A549 (cell line): ENCODE measurements at regions not wholly inside any gene's neighbourhood (a gene's known extent, or its start where the extent isn't known, plus 50 kb on each side); places are given as distances from the start of the nearest gene placed in this dataset.

Experiments used
- ATAC-seq, 2 experiments: fragments of 200-7000 bp in 1 of 2; fragments of >200 bp in 1 of 2; cut with Nextera tagmentation in 1 of 2; cut with Tn5 transposase in 1 of 2; 3 replicates each; pipeline versions ENCODE4 v1.8.0 to v1.9.1; 2018 to 2020; ENCODE audit warnings: mild to moderate bottlenecking in 1 of 2, moderate library complexity in 1 of 2
- CTCF ChIA-PET: fragments of 300-600 bp; sonication (Branson Sonifier 250); formaldehyde crosslinking; extraction: SDS; loops from one replicate; lab custom pipeline; 2021; ENCODE audit warnings: antibody characterized with exemption, inconsistent platforms; lab: Yijun Ruan, JAX
- POLR2A ChIA-PET: fragments of 350-600 bp; formaldehyde crosslinking; extraction: SDS; loops from one replicate; lab custom pipeline; 2021; ENCODE audit warnings: antibody characterized with exemption, inconsistent platforms; lab: Yijun Ruan, JAX
- DNase-seq, 2 experiments: peaks; one replicate each; pipeline versions ENCODE4 v3.0.0 to v3.0.0-alpha.2; 2011 to 2016; ENCODE audit warnings: low read depth in 1 of 2, low spot score in 1 of 2
- FAIRE-seq: peaks from 2 replicates; lab custom pipeline; 2011; peaks lifted over from hg19 to GRCh38; lab: Jason Lieb, UNC
- H3K27ac ChIP-seq, 2 experiments: fragments of >200 bp; sonication (Bioruptor Twin); formaldehyde crosslinking; 3 replicates each; pipeline ENCODE4 v1.5.1; 2016 to 2017
- H3K4me1 ChIP-seq: fragments of >200 bp; sonication (Bioruptor Twin); formaldehyde crosslinking; 3 replicates; pipeline ENCODE4 v1.6.1; 2016
- H3K4me2 ChIP-seq: fragments of >200 bp; sonication (Bioruptor Twin); formaldehyde crosslinking; 3 replicates; pipeline ENCODE4 v1.6.1; 2016
- H3K4me3 ChIP-seq: fragments of >200 bp; sonication (Bioruptor Twin); formaldehyde crosslinking; 3 replicates; pipeline ENCODE4 v1.5.1; 2016
- H3K9me3 ChIP-seq: fragments of >200 bp; sonication (Bioruptor Twin); formaldehyde crosslinking; 3 replicates; pipeline ENCODE4 v1.6.1; 2016
- EP300 ChIP-seq, 2 experiments: fragments of >200 bp; sonication (Bioruptor Twin); formaldehyde crosslinking; IDR thresholded peaks; 2 replicates in 1 of 2; 3 replicates in 1 of 2; pipeline ENCODE4 v1.6.1; 2016 to 2017
- FOSB ChIP-seq: fragments of 250-450 bp; sonication (Bioruptor Pico); IDR thresholded peaks from 2 replicates; pipeline ENCODE4 v1.5.0; 2020; ENCODE audit warnings: mild to moderate bottlenecking, moderate library complexity
- FOSL2 ChIP-seq, 2 experiments: fragments of 450-650 bp in 1 of 2; fragments of >200 bp in 1 of 2; sonication (Bioruptor Twin) in 1 of 2; formaldehyde crosslinking; IDR thresholded peaks; 2 replicates each; pipeline versions ENCODE4 v1.5.0 to v1.6.1; 2016 to 2020; ENCODE audit warnings: mild to moderate bottlenecking in 1 of 2, moderate library complexity in 1 of 2
- FOXS1 ChIP-seq: fragments of 250-450 bp; sonication (Bioruptor Pico); IDR thresholded peaks from 2 replicates; pipeline ENCODE4 v1.5.0; 2020; ENCODE audit warnings: mild to moderate bottlenecking, moderate library complexity
- HDAC2 ChIP-seq: fragments of 200-600 bp; sonication (generic); IDR thresholded peaks from 2 replicates; pipeline ENCODE4 v1.6.1; 2016
- HOXA7 ChIP-seq: fragments of 250-450 bp; sonication (Bioruptor Pico); IDR thresholded peaks from 2 replicates; pipeline ENCODE4 v1.5.0; 2020; ENCODE audit warnings: mild to moderate bottlenecking, moderate library complexity
- JUN ChIP-seq, 2 experiments: fragments of >200 bp; sonication (Bioruptor Twin); formaldehyde crosslinking; IDR thresholded peaks; 2 replicates in 1 of 2; 3 replicates in 1 of 2; pipeline ENCODE4 v1.6.1; 2016 to 2017
- JUNB ChIP-seq: fragments of >200 bp; sonication (Bioruptor Twin); formaldehyde crosslinking; IDR thresholded peaks from 2 replicates; pipeline ENCODE4 v1.6.1; 2016
- KDM1A ChIP-seq: fragments of 200-600 bp; sonication (generic); IDR thresholded peaks from 2 replicates; pipeline ENCODE4 v1.6.1; 2016; ENCODE audit warnings: low read depth, mild to moderate bottlenecking
- MYC ChIP-seq: IDR thresholded peaks from 2 replicates; pipeline ENCODE4 v1.6.1; 2012; ENCODE audit warnings: mild to moderate bottlenecking, inconsistent platforms, low read length, improper control_type of control experiment, borderline replicate concordance
- NR3C1 ChIP-seq: fragments of >200 bp; sonication (Bioruptor Twin); formaldehyde crosslinking; IDR thresholded peaks from 3 replicates; pipeline ENCODE4 v1.6.1; 2017
- PHF8 ChIP-seq: fragments of 200-600 bp; sonication (generic); IDR thresholded peaks from 2 replicates; pipeline ENCODE4 v1.6.1; 2016; ENCODE audit warnings: low read depth, mild to moderate bottlenecking, antibody characterized with exemption, moderate library complexity, borderline replicate concordance
- POLR2A ChIP-seq: IDR thresholded peaks from 2 replicates; pipeline ENCODE4 v1.6.1; 2012; ENCODE audit warnings: mild to moderate bottlenecking, low read length
- POLR2AphosphoS2 ChIP-seq: conservative IDR thresholded peaks from 2 replicates; pipeline ENCODE4 v1.6.1; 2012; ENCODE audit warnings: low read length, improper control_type of control experiment, inconsistent platforms
- TFCP2L1 ChIP-seq: fragments of 250-450 bp; sonication (Bioruptor Pico); IDR thresholded peaks from 2 replicates; pipeline ENCODE4 v1.5.0; 2021; ENCODE audit warnings: mild to moderate bottlenecking
- ZFP36 ChIP-seq: fragments of 450-650 bp; IDR thresholded peaks from 2 replicates; pipeline ENCODE4 v1.6.1; 2014; ENCODE audit warnings: borderline replicate concordance; ENCODE audit not compliant: partially characterized antibody
- WGBS: methylation state at CpG from one replicate; pipeline ENCODE4 v1.1.6; 2017; ENCODE audit errors: missing lambda C conversion rate; 5-methylcytosine and 5-hydroxymethylcytosine counted together
- TF ChIP-seq, protein P1 (sequence below): fragments of 200-600 bp; sonication (generic); IDR thresholded peaks from 2 replicates; pipeline ENCODE4 v1.6.1; 2016; ENCODE audit warnings: antibody characterized with exemption, mild to moderate bottlenecking, moderate library complexity
- TF ChIP-seq, protein P2 (sequence below): fragments of 250-450 bp; sonication (Bioruptor Pico); IDR thresholded peaks from 2 replicates; pipeline ENCODE4 v1.5.0; 2020; ENCODE audit warnings: low read depth, mild to moderate bottlenecking, moderate library complexity
- TF ChIP-seq, protein P3 (sequence below): fragments of >200 bp; sonication (Bioruptor Twin); formaldehyde crosslinking; IDR thresholded peaks from 3 replicates; pipeline ENCODE4 v1.5.1; 2016
- TF ChIP-seq, protein P4 (sequence below): fragments of 250-450 bp; sonication (Bioruptor Pico); IDR thresholded peaks from 2 replicates; pipeline ENCODE4 v1.5.0; 2021; ENCODE audit warnings: mild to moderate bottlenecking, moderate library complexity, borderline replicate concordance
- TF ChIP-seq, protein P5 (sequence below): IDR thresholded peaks from 2 replicates; pipeline ENCODE4 v1.6.1; 2012; ENCODE audit warnings: low read depth, borderline replicate concordance
- TF ChIP-seq, protein P6 (sequence below): fragments of 150-350 bp; IDR thresholded peaks from 2 replicates; pipeline ENCODE4 v1.6.1; 2014; ENCODE audit warnings: low read depth, mild to moderate bottlenecking, low read length
- TF ChIP-seq, protein P7 (sequence below): IDR thresholded peaks from 2 replicates; pipeline ENCODE4 v1.6.1; 2012

DNA sequence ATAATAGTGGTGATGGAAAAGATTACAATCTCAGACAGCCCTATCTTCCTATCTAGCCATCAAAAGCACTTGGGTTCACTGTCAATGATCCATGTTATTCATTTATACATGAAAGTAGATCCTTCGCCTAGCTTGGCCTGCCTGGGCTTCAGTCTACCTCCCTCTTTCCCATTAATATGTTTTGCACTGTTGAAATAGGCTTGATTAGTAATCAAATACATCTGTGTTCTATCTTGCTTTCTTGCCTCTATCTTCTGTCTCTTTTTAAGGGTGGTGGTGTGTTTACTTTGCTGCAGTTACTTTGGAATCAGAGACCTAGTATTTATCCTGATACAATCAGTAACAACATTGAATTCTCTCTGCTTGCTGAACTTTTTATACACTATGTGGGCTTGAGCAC, 521.2 kb downstream of the TNS1 start:
- Histone ChIP-seq H3K9me3 (peaks cover 9% of the 10 kb centered on the region; the same call in 2 of the 3 replicates), H3K27ac (no peak overlapping the region), H3K4me2 (no peak overlapping the region), H3K4me1 (no peaks in the 10 kb centered on the region), H3K4me3 (no peak overlapping the region)
- ChIA-PET CTCF (no interaction called here), POLR2A (no interaction called here)
- DNase-seq (no peak), FAIRE-seq (no peak), ATAC-seq (no peak)
- WGBS, result 72% methylated on average over 1 of the region's 1 CpG
- TF ChIP-seq HOXA7 (CRISPR knock-in tag) (no peak), POLR2A (no peak), HDAC2 (no peak), FOSL2 (IDR thresholded peaks at IDR 0.05) (no peak), FOSL2 (CRISPR knock-in tag; IDR thresholded peaks at IDR 0.05) (no peak), TFCP2L1 (CRISPR knock-in tag) (no peak), PHF8 (no peak)
- TF ChIP-seq, protein P1, sequence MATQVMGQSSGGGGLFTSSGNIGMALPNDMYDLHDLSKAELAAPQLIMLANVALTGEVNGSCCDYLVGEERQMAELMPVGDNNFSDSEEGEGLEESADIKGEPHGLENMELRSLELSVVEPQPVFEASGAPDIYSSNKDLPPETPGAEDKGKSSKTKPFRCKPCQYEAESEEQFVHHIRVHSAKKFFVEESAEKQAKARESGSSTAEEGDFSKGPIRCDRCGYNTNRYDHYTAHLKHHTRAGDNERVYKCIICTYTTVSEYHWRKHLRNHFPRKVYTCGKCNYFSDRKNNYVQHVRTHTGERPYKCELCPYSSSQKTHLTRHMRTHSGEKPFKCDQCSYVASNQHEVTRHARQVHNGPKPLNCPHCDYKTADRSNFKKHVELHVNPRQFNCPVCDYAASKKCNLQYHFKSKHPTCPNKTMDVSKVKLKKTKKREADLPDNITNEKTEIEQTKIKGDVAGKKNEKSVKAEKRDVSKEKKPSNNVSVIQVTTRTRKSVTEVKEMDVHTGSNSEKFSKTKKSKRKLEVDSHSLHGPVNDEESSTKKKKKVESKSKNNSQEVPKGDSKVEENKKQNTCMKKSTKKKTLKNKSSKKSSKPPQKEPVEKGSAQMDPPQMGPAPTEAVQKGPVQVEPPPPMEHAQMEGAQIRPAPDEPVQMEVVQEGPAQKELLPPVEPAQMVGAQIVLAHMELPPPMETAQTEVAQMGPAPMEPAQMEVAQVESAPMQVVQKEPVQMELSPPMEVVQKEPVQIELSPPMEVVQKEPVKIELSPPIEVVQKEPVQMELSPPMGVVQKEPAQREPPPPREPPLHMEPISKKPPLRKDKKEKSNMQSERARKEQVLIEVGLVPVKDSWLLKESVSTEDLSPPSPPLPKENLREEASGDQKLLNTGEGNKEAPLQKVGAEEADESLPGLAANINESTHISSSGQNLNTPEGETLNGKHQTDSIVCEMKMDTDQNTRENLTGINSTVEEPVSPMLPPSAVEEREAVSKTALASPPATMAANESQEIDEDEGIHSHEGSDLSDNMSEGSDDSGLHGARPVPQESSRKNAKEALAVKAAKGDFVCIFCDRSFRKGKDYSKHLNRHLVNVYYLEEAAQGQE, result no peak

DNA sequence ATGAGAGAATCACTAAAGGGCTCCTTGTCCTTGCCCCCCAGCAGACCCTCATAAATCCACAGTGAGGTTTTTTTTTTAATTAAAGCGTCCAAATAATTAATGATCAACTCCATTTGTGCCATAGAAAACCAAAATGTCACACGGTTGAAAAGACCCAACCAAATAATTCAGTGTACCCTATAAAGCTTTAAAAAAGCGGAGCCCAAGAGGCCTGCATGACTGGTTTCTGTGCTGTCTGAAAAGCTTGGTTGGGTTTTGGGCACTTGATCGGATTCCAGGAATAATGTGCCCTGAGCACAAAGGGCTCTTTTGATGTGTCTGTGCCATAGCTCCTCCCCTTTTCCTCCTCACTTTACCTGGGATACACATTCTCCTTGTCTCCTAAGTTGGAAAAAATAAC, 523.2 kb downstream of the TNS1 start:
- ATAC-seq, result no peak
- CTCF ChIA-PET, result interaction anchor here (0.9 kb wide), 1 partner anchor 793 kb away, joined by 3 read pairs; no protein-coding TSS in a partner anchor
- POLR2A ChIA-PET, result no interaction called here
- no peak overlapping the region for H3K27ac ChIP-seq
- WGBS, result 55% methylated on average over 4 of the region's 4 CpGs
- no peak overlapping the region for H3K4me3 ChIP-seq
- H3K4me2 ChIP-seq, result no peak overlapping the region
- peaks cover 9% of the 10 kb centered on the region; the same call in 2 of the 3 replicates for H3K9me3 ChIP-seq
- no peak for DNase-seq
- no peaks in the 10 kb centered on the region for H3K4me1 ChIP-seq
- FAIRE-seq, result no peak
- TF ChIP-seq, protein P1, result no peak
- TF ChIP-seq, protein P2, sequence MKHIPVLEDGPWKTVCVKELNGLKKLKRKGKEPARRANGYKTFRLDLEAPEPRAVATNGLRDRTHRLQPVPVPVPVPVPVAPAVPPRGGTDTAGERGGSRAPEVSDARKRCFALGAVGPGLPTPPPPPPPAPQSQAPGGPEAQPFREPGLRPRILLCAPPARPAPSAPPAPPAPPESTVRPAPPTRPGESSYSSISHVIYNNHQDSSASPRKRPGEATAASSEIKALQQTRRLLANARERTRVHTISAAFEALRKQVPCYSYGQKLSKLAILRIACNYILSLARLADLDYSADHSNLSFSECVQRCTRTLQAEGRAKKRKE (CRISPR knock-in tag), result no peak
- TF ChIP-seq, protein P3, sequence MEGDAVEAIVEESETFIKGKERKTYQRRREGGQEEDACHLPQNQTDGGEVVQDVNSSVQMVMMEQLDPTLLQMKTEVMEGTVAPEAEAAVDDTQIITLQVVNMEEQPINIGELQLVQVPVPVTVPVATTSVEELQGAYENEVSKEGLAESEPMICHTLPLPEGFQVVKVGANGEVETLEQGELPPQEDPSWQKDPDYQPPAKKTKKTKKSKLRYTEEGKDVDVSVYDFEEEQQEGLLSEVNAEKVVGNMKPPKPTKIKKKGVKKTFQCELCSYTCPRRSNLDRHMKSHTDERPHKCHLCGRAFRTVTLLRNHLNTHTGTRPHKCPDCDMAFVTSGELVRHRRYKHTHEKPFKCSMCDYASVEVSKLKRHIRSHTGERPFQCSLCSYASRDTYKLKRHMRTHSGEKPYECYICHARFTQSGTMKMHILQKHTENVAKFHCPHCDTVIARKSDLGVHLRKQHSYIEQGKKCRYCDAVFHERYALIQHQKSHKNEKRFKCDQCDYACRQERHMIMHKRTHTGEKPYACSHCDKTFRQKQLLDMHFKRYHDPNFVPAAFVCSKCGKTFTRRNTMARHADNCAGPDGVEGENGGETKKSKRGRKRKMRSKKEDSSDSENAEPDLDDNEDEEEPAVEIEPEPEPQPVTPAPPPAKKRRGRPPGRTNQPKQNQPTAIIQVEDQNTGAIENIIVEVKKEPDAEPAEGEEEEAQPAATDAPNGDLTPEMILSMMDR, result no peak
- TF ChIP-seq, protein P4, sequence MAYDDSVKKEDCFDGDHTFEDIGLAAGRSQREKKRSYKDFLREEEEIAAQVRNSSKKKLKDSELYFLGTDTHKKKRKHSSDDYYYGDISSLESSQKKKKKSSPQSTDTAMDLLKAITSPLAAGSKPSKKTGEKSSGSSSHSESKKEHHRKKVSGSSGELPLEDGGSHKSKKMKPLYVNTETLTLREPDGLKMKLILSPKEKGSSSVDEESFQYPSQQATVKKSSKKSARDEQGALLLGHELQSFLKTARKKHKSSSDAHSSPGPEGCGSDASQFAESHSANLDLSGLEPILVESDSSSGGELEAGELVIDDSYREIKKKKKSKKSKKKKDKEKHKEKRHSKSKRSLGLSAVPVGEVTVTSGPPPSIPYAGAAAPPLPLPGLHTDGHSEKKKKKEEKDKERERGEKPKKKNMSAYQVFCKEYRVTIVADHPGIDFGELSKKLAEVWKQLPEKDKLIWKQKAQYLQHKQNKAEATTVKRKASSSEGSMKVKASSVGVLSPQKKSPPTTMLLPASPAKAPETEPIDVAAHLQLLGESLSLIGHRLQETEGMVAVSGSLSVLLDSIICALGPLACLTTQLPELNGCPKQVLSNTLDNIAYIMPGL (CRISPR knock-in tag), result no peak
- TF ChIP-seq NR3C1 (no peak), HDAC2 (no peak), JUNB (no peak), EP300 (IDR thresholded peaks at IDR 0.05) (no peak), FOXS1 (CRISPR knock-in tag) (no peak), MYC (no peak), JUN (IDR thresholded peaks at IDR 0.05) (no peak), KDM1A (no peak), ZFP36 (no peak), FOSB (CRISPR knock-in tag) (no peak), POLR2AphosphoS2 (no peak)
- TF ChIP-seq, protein P5, sequence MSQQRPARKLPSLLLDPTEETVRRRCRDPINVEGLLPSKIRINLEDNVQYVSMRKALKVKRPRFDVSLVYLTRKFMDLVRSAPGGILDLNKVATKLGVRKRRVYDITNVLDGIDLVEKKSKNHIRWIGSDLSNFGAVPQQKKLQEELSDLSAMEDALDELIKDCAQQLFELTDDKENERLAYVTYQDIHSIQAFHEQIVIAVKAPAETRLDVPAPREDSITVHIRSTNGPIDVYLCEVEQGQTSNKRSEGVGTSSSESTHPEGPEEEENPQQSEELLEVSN, result no peak
- TF ChIP-seq, protein P6, sequence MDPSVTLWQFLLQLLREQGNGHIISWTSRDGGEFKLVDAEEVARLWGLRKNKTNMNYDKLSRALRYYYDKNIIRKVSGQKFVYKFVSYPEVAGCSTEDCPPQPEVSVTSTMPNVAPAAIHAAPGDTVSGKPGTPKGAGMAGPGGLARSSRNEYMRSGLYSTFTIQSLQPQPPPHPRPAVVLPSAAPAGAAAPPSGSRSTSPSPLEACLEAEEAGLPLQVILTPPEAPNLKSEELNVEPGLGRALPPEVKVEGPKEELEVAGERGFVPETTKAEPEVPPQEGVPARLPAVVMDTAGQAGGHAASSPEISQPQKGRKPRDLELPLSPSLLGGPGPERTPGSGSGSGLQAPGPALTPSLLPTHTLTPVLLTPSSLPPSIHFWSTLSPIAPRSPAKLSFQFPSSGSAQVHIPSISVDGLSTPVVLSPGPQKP, result no peak
- TF ChIP-seq, protein P7, sequence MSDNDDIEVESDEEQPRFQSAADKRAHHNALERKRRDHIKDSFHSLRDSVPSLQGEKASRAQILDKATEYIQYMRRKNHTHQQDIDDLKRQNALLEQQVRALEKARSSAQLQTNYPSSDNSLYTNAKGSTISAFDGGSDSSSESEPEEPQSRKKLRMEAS, result no peak
